Activated CD4-positive, alpha-beta T cell treated with anti-CD3 and anti-CD28 coated beads, Interleukin-2, Interleukin-4, amounts not matched to agents 100 ng/mL and 50 ng/mL, durations not matched to agents 16 hours and 8 hours (primary cell): ENCODE measurements at regions not wholly inside any gene's neighbourhood (a gene's known extent, or its start where the extent isn't known, plus 50 kb on each side); places are given as distances from the start of the nearest gene placed in this dataset.

Experiments used
- DNase-seq: peaks from one replicate; pipeline ENCODE4 v3.0.0-alpha.2; 2020; ENCODE audit warnings: low spot score

GRCh38 chr20:54272901-54273488 lies 65.1 kb downstream of the PFDN4 start:
- DNase-seq, result no peak

GRCh38 chr20:54275359-54276111 lies 67.6 kb downstream of the PFDN4 start:
- DNase-seq, result no peak

DNA sequence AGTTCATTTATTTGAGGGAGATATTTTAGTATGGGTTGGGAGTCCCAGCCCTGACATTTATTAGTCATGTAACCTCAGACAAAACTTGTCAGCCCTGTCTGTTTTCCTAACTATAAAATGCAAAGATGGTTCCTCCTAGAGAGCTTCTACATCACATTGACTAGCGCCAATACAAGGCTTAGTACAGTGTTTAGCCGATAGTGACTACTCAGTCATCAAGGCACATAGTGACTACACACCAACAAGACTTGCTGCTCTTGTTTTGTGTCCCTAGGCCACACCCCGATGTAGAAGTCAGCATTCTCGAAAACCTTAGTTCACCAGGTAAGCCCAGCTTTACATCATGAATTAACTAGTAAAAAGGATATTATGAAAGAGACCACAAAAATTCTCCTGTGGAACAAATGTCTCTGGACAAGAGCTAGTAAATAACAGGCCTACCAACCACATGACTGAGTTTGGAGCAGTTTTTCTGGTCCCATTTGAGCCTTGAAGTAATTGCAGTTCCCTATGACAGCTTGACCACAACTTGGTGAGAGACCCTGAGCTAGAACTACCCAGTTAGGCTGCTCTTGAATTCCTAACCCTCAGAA lies 68.8 kb downstream of the PFDN4 start:
- no peak for DNase-seq

DNA sequence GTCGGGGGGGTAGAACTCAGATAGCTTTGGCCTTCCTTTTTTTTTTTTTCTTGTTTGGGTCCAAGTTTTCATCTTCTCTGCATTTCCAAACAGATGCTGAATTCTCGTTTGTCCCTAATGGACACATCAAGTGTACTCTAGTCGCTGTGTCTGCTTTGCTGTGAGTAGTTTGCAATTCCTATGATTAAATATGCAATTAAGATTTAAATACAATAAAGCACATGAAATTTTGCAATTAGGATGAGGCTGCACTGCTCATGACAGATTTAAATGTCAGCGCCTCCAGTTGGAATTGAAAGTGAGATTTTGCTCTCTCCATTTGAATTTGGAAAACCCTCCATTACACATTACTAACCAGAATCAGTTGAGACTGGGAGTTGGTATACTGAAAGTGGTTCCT lies 70.4 kb downstream of the PFDN4 start:
- no peak for DNase-seq

- no peak for DNase-seq
Observed at GRCh38 chr20:54282625-54283024, 74.7 kb downstream of the PFDN4 start.

DNA sequence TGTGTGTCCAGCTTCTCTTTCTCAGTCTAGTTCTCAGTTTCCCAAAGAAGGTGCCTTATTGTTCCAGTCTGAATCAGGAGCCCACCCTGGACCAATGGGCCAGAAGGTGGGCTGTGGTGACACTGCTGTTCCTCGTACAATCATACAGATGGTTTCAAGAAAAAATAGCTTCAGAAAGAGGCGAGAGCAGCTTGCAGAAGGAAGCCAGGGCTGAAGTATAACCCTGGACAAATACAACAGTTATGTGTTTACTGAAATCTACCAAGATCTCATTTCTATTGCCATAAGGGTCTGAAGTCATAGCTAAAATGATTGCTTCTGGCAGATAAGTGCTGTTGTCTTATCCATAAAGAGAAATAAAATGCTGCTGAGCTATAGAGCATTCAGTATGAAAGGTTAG lies 75.4 kb downstream of the PFDN4 start:
- DNase-seq, result no peak

DNA sequence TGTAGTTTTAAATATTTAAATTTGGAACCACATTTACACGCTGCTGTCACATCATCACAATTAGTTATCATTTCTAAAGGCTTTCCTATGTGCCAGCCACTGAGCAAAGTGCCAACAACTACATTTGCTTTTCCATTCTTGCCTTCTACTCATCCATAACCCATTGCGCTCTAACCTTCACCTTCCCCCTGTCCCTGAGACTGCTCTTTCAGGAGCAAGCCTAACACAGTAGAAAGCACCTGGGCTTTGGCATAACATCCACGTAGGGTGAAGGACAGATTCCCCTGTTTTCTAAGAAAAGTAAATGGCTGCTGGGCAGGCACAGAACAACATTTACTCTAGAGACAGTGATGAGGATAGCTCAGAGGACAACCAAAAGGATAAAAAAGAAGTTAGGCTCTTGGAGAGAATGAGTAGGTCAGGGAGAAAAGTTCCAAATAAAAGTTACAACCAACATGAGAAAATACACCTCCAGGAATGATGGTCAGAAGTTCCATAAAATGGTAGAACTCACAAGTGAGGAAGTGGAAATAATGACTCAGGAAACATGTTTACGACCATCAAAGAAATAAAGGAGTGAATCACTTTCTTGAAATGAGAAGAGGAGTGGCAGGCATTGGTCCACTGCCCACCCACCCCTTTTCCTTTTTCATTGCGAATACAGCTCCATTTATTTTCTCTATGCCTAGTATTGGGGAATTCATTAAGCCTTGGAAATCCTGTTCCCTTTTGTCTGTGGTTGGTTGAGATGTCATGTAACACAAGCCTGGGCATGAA lies 77.2 kb downstream of the PFDN4 start:
- peak; percentile 68 for DNase-seq

DNA sequence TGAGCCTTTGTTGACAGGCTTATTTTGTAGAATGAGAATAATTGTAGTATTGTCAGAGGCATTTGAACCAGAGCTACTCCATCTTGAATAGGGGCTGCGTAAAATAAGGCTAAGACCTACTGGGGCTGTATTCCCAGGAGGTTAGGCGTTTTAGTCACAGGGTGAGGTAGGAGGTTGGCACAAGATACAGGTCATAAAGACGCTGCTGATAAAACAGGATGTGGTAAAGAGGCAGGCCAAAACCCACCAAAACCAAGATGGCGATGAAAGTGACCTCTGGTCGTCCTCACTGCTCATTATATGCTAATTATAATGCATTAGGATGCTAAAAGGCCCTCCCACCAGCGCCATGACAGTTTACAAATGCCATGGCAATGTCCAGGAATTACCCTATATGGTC lies 82.7 kb downstream of the PFDN4 start:
- DNase-seq, result no peak

DNA sequence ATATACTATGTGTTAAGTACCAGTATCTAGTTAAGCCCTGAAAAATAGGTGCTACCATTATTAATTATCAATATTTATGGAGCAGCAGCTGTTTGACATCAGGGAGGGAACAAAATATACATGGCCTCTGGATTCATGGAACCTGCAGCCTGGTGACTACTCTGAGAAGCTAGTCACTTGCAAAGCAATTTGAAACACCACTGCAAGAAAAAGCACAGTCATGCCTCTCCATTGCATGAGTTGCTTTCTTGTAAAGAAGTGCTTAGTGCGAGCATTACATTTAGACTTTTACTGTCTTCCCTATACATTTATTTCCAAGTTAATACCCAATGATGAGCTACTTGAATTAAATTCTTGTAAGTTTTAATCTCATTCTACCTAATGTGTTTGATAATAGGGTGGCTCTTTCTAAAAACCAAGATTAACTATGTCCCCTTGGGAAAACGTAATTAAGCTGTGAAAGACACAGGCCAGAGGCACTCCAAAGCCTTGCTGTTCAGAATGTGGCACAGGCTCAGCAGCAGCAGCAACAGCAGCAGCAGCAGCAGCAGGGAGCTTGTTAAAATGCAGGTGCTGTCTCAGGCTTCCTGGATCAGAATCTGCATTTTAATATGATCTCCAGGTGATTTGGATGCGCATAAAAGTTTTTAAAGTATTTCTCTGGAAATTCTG lies 83.6 kb downstream of the PFDN4 start:
- DNase-seq, result no peak

GRCh38 chr20:54292185-54292584 lies 84.3 kb downstream of the PFDN4 start:
- no peak for DNase-seq

GRCh38 chr20:54293526-54293925 lies 85.6 kb downstream of the PFDN4 start:
- DNase-seq, result no peak

- DNase-seq, result no peak
Observed at GRCh38 chr20:54294094-54294493, 86.2 kb downstream of the PFDN4 start.

- no peak for DNase-seq
Observed at GRCh38 chr20:54295686-54296085, 87.8 kb downstream of the PFDN4 start.

DNA sequence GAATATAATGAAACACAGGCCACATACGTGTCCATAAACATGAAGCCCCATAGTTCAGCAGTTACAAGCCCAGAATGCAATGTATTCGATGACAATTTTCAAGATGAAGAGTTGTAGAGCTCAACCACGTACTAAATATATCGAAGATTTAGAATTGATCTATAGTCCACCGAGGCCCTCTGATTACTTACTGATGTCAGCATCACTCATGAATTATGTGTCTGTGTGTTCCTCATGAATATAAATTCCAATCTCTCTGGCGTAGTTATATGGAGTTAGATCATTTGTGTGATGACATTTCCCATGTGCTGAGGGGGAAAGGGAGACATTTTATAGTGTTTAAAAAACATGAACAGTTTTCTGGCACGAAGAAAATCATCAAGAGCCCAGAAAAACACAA lies 97.5 kb downstream of the PFDN4 start:
- DNase-seq, result no peak

GRCh38 chr20:54306985-54307710 lies 99.3 kb downstream of the PFDN4 start:
- DNase-seq, result no peak

GRCh38 chr20:54308804-54309203 lies 100.9 kb downstream of the PFDN4 start:
- no peak for DNase-seq

GRCh38 chr20:54318892-54319291 lies 111.0 kb downstream of the PFDN4 start:
- DNase-seq, result no peak

DNA sequence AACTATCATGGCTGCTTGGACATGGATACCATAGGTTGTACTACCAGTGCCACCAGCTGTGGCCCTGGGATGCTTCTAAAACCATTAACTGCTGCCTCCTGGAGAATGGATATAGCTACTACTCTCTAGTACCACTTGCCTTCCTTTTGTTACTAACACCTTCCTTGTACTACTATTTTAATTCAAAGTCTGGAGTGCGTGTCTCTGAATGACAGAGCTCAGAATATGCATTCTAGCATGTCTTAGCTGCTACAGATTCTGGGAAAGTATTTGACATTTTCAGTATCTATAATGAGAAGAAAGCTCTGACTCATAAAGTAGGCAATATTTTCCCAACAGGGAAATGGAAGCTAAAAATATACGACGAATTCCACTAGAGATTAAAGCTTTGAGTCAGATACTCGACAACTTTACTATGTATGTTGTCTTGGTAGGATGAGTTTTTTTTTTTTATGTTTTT lies 112.3 kb downstream of the PFDN4 start:
- DNase-seq, result peak; percentile 27

- no peak for DNase-seq
Observed at GRCh38 chr20:54321352-54322087, 113.6 kb downstream of the PFDN4 start.

GRCh38 chr20:54323227-54323734 lies 115.4 kb downstream of the PFDN4 start:
- no peak for DNase-seq

GRCh38 chr20:54324041-54324440 lies 116.2 kb downstream of the PFDN4 start:
- DNase-seq, result no peak
